Mononuclear cell (primary cell): ENCODE measurements at regions not wholly inside any gene's neighbourhood (a gene's known extent, or its start where the extent isn't known, plus 50 kb on each side); places are given as distances from the start of the nearest gene placed in this dataset.

ENCODE experiments used
- H3K27me3 ChIP-seq: 2 replicates; pipeline ENCODE4 v1.6.0; 2011; ENCODE audit warnings: low read length, control low read depth; ENCODE audit not compliant: insufficient read depth
- H3K4me1 ChIP-seq: 2 replicates; pipeline ENCODE4 v1.5.1; 2011; ENCODE audit warnings: mild to moderate bottlenecking, low read length, control low read depth; ENCODE audit not compliant: insufficient read depth
- H3K4me3 ChIP-seq: 2 replicates; pipeline ENCODE4 v1.5.1; 2011; ENCODE audit warnings: mild to moderate bottlenecking, low read length, moderate library complexity
- H3K9me3 ChIP-seq: 2 replicates; pipeline ENCODE4 v1.5.1; 2011; ENCODE audit warnings: low read depth, mild to moderate bottlenecking, control low read depth, low read length

DNA sequence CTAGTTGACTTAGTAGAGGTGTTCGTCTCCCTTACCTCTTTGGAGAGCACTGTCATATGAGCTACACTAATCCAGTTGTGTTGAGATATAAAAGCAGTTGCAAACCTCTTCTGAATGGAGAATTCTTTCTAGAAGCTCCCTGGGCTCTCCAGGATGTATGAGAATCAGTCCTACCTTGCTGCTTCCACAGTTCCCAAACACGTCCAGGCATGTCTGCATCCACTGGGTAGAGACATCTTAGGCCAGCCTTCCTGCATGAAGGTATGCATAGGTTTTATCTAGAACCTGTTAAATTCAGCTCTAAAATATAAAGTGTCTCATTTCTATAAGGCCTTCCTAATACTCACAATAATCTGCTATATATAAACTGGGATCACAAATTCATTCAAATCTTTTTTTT, 297.7 kb downstream of the CDC5L start:
- H3K9me3 ChIP-seq = no peaks in the 10 kb centered on the region
- H3K4me1 ChIP-seq = no peaks in the 10 kb centered on the region
- no peak overlapping the region for H3K4me3 ChIP-seq

GRCh38 chr6:44696099-44696498, 308.6 kb downstream of the CDC5L start:
- H3K4me1 ChIP-seq = no peaks in the 10 kb centered on the region
- H3K9me3 ChIP-seq = no peaks in the 10 kb centered on the region
- no peak overlapping the region for H3K4me3 ChIP-seq
- no peaks in the 10 kb centered on the region for H3K27me3 ChIP-seq

More for the DNA sequence above, 297.7 kb downstream of the CDC5L start:
- H3K27me3 ChIP-seq = no peaks in the 10 kb centered on the region

- Histone ChIP-seq H3K4me3 (no peak overlapping the region), H3K4me1 (no peaks in the 10 kb centered on the region), H3K9me3 (no peaks in the 10 kb centered on the region), H3K27me3 (no peaks in the 10 kb centered on the region)
Observed at GRCh38 chr6:44696686-44697085, 309.2 kb downstream of the CDC5L start.

DNA sequence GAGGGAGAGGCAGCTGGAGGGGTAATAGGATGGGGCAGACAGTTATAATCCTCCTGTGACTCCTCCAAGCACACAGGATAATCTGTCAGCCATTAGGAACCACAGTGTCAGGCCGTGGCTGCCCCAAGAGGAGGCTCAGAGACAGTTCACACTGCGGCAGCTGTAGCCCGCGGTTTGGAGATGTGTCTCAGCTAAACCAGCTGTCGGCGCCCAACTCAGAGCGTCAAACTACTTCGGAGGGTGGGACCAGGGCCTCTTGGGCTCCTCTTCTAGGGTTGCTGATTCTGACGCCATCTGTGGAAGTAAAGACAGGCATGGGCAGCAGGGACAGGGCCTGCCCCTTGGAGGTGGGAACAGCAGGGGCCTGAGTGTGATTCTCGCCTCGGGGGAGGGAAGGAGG, 309.8 kb downstream of the CDC5L start:
- Histone ChIP-seq H3K4me3 (no peak overlapping the region), H3K4me1 (no peaks in the 10 kb centered on the region), H3K9me3 (no peaks in the 10 kb centered on the region), H3K27me3 (no peaks in the 10 kb centered on the region)

DNA sequence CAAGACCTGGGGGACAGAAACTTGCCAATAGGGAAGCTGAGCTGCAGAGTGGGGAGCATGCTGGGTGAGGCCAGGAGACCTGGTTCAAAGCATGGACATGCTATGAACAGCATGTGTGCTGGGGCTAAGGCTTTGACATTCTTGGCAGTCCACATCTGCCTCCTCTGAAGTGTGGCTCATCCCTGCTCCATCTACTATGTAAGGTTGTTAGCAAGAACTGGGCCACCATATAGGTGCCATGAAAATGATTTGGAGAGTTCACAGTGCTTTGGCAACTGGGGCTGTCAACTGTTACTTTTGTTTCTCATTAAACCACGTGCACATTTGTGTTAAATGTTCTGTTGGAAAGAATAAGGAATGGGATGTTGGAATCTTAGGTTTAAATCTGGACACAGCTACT, 311.1 kb downstream of the CDC5L start:
- H3K4me3 ChIP-seq = no peak overlapping the region
- H3K27me3 ChIP-seq = no peaks in the 10 kb centered on the region
- H3K9me3 ChIP-seq = no peaks in the 10 kb centered on the region
- no peaks in the 10 kb centered on the region for H3K4me1 ChIP-seq

- Histone ChIP-seq H3K27me3 (no peaks in the 10 kb centered on the region), H3K4me3 (no peak overlapping the region), H3K9me3 (no peaks in the 10 kb centered on the region), H3K4me1 (no peaks in the 10 kb centered on the region)
Observed at GRCh38 chr6:44699082-44699481, 311.6 kb downstream of the CDC5L start.

DNA sequence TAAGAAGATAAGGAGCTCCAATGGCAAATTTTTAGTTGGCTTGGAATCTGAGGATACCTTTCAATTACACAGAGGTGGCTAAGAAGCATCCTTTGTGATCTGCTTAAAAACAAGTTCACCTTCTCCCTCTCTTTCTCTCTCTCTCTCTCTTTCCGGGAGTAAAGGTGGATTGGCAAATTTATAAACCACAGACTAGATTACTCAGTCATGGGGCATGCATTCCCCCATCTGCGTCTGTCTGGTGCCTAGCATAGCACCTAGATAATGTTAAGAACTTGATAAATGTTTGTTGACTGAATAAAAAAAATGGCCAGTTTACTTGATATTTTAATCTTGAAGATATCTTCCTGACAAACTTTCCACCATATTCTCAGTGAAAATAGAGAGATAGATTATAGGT, 312.3 kb downstream of the CDC5L start:
- Histone ChIP-seq H3K4me3 (no peak overlapping the region), H3K9me3 (no peaks in the 10 kb centered on the region), H3K27me3 (no peaks in the 10 kb centered on the region), H3K4me1 (no peaks in the 10 kb centered on the region)

- no peaks in the 10 kb centered on the region for H3K27me3 ChIP-seq
- no peak overlapping the region for H3K4me3 ChIP-seq
- H3K9me3 ChIP-seq = no peaks in the 10 kb centered on the region
- H3K4me1 ChIP-seq = no peaks in the 10 kb centered on the region
Observed at GRCh38 chr6:44700422-44700821, 312.9 kb downstream of the CDC5L start.

- Histone ChIP-seq H3K4me1 (no peaks in the 10 kb centered on the region), H3K27me3 (no peaks in the 10 kb centered on the region), H3K4me3 (no peak overlapping the region), H3K9me3 (no peaks in the 10 kb centered on the region)
Observed at GRCh38 chr6:44701038-44701636, 313.6 kb downstream of the CDC5L start.

- Histone ChIP-seq H3K4me1 (no peaks in the 10 kb centered on the region), H3K9me3 (no peaks in the 10 kb centered on the region), H3K4me3 (no peak overlapping the region)
Observed at GRCh38 chr6:44701637-44702101, 314.2 kb downstream of the CDC5L start.

DNA sequence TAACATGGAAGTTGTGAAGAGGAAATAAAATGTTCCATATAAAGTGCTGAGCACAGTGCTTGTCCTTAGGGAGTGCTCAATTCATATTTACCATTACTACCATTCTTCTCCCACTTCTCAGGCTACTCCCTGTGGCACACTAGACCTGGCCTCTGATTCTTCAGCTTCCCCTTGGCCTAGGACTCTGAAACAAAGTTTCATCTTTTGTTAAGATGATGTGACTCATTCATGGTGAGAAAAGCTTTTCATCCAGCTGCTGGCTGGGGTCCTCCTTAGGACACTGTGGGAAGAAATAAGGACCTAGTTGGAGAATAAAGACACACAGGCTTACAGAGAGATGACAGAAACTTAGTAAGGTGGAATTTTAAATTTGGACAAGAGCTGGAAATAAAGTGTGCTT, 314.8 kb downstream of the CDC5L start:
- Histone ChIP-seq H3K4me1 (no peaks in the 10 kb centered on the region), H3K27me3 (no peaks in the 10 kb centered on the region), H3K4me3 (no peak overlapping the region), H3K9me3 (no peaks in the 10 kb centered on the region)

More at GRCh38 chr6:44701637-44702101, 314.2 kb downstream of the CDC5L start:
- no peaks in the 10 kb centered on the region for H3K27me3 ChIP-seq

GRCh38 chr6:44704240-44705150, 317.0 kb downstream of the CDC5L start:
- Histone ChIP-seq H3K27me3 (no peaks in the 10 kb centered on the region), H3K4me3 (no peak overlapping the region), H3K4me1 (no peaks in the 10 kb centered on the region), H3K9me3 (no peaks in the 10 kb centered on the region)

GRCh38 chr6:44705596-44705995, 318.1 kb downstream of the CDC5L start:
- Histone ChIP-seq H3K4me3 (no peak overlapping the region), H3K4me1 (no peaks in the 10 kb centered on the region), H3K9me3 (no peaks in the 10 kb centered on the region), H3K27me3 (no peaks in the 10 kb centered on the region)

GRCh38 chr6:44706011-44706410, 318.5 kb downstream of the CDC5L start:
- H3K4me3 ChIP-seq = no peak overlapping the region
- no peaks in the 10 kb centered on the region for H3K4me1 ChIP-seq
- no peaks in the 10 kb centered on the region for H3K9me3 ChIP-seq
- no peaks in the 10 kb centered on the region for H3K27me3 ChIP-seq

GRCh38 chr6:44708208-44708607, 320.7 kb downstream of the CDC5L start:
- Histone ChIP-seq H3K4me3 (no peak overlapping the region), H3K4me1 (no peaks in the 10 kb centered on the region), H3K9me3 (no peaks in the 10 kb centered on the region), H3K27me3 (no peaks in the 10 kb centered on the region)
